SK-N-SH (cell line): ENCODE measurements at regions not wholly inside any gene's neighbourhood (a gene's known extent, or its start where the extent isn't known, plus 50 kb on each side); places are given as distances from the start of the nearest gene placed in this dataset.

ENCODE experiments used
- CHD2 ChIP-seq: fragments of 150-350 bp; IDR thresholded peaks from 2 replicates; pipeline ENCODE4 v1.6.1; 2018; ENCODE audit warnings: low read length; ENCODE audit not compliant: partially characterized antibody
- EP300 ChIP-seq, 2 experiments: IDR thresholded peaks; 2 replicates each; pipeline versions ENCODE4 v1.4.0 to v1.6.1; 2012; ENCODE audit warnings: borderline replicate concordance in 1 of 2, low read depth in 1 of 2, low read length in 1 of 2
- EZH2phosphoT487 ChIP-seq: fragments of 200-600 bp; sonication (generic); IDR thresholded peaks from 2 replicates; pipeline ENCODE4 v1.6.1; 2017; ENCODE audit warnings: low read depth, mixed run types, mild to moderate bottlenecking, antibody characterized with exemption, moderate library complexity, borderline replicate concordance
- NRF1 ChIP-seq: IDR thresholded peaks from 2 replicates; pipeline ENCODE4 v1.6.1; 2012; ENCODE audit warnings: low read depth, mild to moderate bottlenecking, low read length
- RCOR1 ChIP-seq: fragments of 150-350 bp; IDR thresholded peaks from 2 replicates; pipeline ENCODE4 v1.6.1; 2017; ENCODE audit warnings: antibody characterized with exemption, low read length
- TF ChIP-seq, protein P1 (sequence below): fragments of 200-600 bp; sonication (generic); IDR thresholded peaks from 2 replicates; pipeline ENCODE4 v1.6.1; 2017; ENCODE audit warnings: antibody characterized with exemption, mild to moderate bottlenecking, moderate library complexity
- TF ChIP-seq, protein P2 (sequence below): IDR thresholded peaks from 2 replicates; pipeline ENCODE4 v1.4.0; 2012; ENCODE audit warnings: low read depth, borderline replicate concordance

GRCh38 chr5:4295663-4296339, 700.2 kb downstream of the IRX1 start:
- TF ChIP-seq, protein P1, sequence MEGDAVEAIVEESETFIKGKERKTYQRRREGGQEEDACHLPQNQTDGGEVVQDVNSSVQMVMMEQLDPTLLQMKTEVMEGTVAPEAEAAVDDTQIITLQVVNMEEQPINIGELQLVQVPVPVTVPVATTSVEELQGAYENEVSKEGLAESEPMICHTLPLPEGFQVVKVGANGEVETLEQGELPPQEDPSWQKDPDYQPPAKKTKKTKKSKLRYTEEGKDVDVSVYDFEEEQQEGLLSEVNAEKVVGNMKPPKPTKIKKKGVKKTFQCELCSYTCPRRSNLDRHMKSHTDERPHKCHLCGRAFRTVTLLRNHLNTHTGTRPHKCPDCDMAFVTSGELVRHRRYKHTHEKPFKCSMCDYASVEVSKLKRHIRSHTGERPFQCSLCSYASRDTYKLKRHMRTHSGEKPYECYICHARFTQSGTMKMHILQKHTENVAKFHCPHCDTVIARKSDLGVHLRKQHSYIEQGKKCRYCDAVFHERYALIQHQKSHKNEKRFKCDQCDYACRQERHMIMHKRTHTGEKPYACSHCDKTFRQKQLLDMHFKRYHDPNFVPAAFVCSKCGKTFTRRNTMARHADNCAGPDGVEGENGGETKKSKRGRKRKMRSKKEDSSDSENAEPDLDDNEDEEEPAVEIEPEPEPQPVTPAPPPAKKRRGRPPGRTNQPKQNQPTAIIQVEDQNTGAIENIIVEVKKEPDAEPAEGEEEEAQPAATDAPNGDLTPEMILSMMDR = peak; percentile 26; the same call in 1 of the 2 replicates
- TF ChIP-seq, protein P2, sequence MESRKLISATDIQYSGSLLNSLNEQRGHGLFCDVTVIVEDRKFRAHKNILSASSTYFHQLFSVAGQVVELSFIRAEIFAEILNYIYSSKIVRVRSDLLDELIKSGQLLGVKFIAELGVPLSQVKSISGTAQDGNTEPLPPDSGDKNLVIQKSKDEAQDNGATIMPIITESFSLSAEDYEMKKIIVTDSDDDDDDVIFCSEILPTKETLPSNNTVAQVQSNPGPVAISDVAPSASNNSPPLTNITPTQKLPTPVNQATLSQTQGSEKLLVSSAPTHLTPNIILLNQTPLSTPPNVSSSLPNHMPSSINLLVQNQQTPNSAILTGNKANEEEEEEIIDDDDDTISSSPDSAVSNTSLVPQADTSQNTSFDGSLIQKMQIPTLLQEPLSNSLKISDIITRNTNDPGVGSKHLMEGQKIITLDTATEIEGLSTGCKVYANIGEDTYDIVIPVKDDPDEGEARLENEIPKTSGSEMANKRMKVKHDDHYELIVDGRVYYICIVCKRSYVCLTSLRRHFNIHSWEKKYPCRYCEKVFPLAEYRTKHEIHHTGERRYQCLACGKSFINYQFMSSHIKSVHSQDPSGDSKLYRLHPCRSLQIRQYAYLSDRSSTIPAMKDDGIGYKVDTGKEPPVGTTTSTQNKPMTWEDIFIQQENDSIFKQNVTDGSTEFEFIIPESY = no peak
- TF ChIP-seq CHD2 (no peak), RCOR1 (no peak), NRF1 (no peak), EZH2phosphoT487 (no peak), EP300 (IDR thresholded peaks at IDR 0.05; ENCODE audit: borderline replicate concordance in 1 of 2, low read depth in 1 of 2, low read length in 1 of 2) (no peak)
